GM12891 (cell line): ENCODE measurements at regions not wholly inside any gene's neighbourhood (a gene's known extent, or its start where the extent isn't known, plus 50 kb on each side); places are given as distances from the start of the nearest gene placed in this dataset.

ENCODE experiments used
- POLR2A ChIP-seq: IDR thresholded peaks from 2 replicates; pipeline ENCODE4 v1.6.1; 2011; ENCODE audit warnings: low read depth, low read length, control low read depth
- POLR2AphosphoS5 ChIP-seq: IDR thresholded peaks from 2 replicates; pipeline ENCODE4 v1.6.1; 2011; ENCODE audit warnings: low read depth, low read length, control low read depth

- TF ChIP-seq POLR2AphosphoS5 = no peak
- TF ChIP-seq POLR2A = no peak
Observed at GRCh38 chr2:14778015-14778414, 145.5 kb downstream of the LRATD1 start.
